Fibroblast of mammary gland (primary cell): ENCODE measurements at regions not wholly inside any gene's neighbourhood (a gene's known extent, or its start where the extent isn't known, plus 50 kb on each side); places are given as distances from the start of the nearest gene placed in this dataset.
"Not testable (repeated sequence)": the region's sequence is repeated elsewhere in the genome, so short reads cannot be mapped to it uniquely, and the experiment has no call there.

Source experiments
- DNase-seq: peaks from one replicate; pipeline ENCODE4 v3.0.0-alpha.2; 2010; ENCODE audit warnings: low read depth
- H3K4me3 ChIP-seq: 2 replicates; pipeline ENCODE4 v1.5.1; 2011; ENCODE audit warnings: low read depth, mild to moderate bottlenecking, low read length, moderate library complexity; ENCODE audit not compliant: control insufficient read depth
- CTCF ChIP-seq: conservative IDR thresholded peaks from 2 replicates; pipeline ENCODE4 v1.5.1; 2011; ENCODE audit warnings: low read depth, low read length, inconsistent platforms; ENCODE audit not compliant: control insufficient read depth, insufficient read depth

GRCh38 chr2:192410319-192410718 is 215.6 kb upstream of the TMEFF2 start:
- no peak for TF ChIP-seq CTCF
- no peak overlapping the region for H3K4me3 ChIP-seq
- no peak for DNase-seq

- DNase-seq, result no peak
- TF ChIP-seq CTCF, result no peak
Measured at GRCh38 chr2:192407692-192408091, 213.0 kb upstream of the TMEFF2 start.

GRCh38 chr2:192398236-192398635 is 203.5 kb upstream of the TMEFF2 start:
- TF ChIP-seq CTCF, result no peak
- H3K4me3 ChIP-seq, result no peak overlapping the region
- no peak for DNase-seq

More at GRCh38 chr2:192407692-192408091, 213.0 kb upstream of the TMEFF2 start:
- no peak overlapping the region for H3K4me3 ChIP-seq

DNA sequence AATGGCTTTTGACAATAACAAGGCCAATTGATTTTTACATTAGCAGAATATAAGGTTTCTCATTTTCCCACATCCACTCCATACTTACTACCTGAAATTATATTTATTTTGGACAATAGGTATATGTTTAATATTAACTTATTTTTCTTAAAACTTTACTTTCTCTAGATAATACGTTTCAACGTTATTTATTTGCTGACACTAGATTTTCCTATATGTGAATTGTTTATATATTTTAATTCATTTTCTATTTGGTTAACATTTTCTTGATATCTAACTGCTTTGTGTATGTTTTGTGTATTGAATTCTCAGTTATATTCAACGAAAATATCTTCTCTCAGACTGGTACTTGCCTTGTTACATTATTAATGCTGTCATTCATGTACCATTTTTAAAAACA is 199.9 kb upstream of the TMEFF2 start:
- DNase-seq, result no peak
- H3K4me3 ChIP-seq, result no peak overlapping the region
- TF ChIP-seq CTCF, result no peak

DNA sequence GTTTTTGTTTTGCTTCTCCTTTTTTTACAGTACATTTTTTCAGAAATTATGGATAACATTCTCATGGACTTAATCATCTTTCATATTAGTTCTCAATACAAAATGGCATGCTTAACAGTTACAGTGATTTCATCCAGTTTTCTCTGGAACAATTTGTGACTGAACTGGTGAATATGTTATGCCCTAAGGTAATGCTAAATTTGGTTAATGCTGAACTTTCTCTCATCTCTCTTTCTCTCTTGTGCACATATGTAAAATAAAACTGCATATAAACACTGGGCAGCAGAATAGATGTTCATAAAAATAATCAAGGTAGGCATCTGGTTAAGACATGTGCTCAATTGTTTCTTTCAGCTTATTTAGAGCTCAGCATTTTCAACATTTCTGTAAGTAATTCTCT is 196.3 kb upstream of the TMEFF2 start:
- no peak for DNase-seq
- H3K4me3 ChIP-seq, result no peak overlapping the region
- TF ChIP-seq CTCF, result no peak

DNA sequence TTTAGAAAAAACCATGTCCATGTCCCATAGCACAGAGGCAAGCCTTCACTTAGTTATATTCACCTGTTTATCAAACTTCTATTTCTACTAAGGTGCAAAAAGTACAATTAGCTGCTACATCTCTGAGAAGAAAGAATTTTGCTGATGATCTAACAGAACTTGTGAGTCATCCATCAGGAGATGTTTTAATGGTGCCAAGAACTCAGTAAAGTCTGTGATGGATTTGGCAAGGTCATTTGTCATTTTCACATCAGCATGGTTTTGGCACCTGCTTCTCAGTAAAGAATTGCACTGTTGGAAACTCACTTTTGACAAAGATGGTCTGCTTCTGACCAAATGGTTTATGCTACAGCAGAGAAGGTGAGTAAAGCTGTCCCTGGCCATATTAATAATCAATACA is 195.7 kb upstream of the TMEFF2 start:
- DNase-seq, result no peak
- H3K4me3 ChIP-seq, result no peak overlapping the region
- TF ChIP-seq CTCF, result no peak

GRCh38 chr2:192384191-192384590 is 189.5 kb upstream of the TMEFF2 start:
- DNase-seq, H3K4me3 ChIP-seq: not testable (repeated sequence)
